Activated CD4-positive, alpha-beta T cell treated with anti-CD3 and anti-CD28 coated beads, Interleukin-2, Interleukin-6, amounts not matched to agents 100 ng/mL and 50 ng/mL, durations not matched to agents 16 hours and 8 hours (primary cell): ENCODE measurements at regions not wholly inside any gene's neighbourhood (a gene's known extent, or its start where the extent isn't known, plus 50 kb on each side); places are given as distances from the start of the nearest gene placed in this dataset.
A peak's percentile ranks its signal among the peaks of the same experiment; 100 is the strongest.

ENCODE experiments used
- DNase-seq: peaks from one replicate; pipeline ENCODE4 v3.0.0-alpha.2; 2020

DNA sequence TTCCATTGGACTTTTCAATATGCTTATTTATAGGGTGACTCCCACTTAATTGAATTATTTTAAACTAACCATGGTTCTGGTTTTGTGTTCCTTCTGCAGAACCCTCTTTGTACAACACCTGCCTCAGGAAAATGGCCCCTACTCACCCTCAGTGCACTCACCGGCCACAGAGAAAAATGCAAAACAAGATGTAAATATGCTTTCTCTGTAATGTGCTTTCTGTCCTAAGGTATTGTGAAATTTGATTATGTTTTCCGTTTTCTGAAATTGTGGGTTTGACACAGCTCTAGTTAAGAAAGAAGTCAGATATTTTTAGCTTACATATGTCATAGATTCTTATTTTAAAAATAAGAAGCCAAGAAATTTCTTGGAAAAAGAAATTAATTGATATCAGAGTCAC lies 357.7 kb upstream of the SMIM21 start:
- DNase-seq: no peak

DNA sequence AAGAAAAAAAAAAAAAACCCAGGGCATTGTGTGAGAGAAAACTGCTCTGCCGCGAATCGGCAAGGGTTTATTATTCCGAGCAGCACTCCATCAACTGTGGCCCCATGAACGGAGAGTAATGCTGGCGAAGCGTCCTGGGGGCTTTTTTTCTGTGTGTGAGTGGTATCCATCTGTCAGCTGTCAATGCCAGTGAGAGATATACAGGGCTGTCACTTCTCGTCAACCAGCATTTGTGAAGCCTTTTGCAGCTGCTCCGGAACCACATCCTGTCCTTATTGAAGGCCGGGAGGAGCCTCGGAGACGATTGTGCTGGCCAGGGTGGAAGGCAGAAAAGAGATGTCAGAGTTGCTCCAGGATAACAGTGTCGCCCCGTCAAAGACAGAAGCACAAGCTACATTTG lies 356.9 kb upstream of the SMIM21 start:
- no peak for DNase-seq

DNA sequence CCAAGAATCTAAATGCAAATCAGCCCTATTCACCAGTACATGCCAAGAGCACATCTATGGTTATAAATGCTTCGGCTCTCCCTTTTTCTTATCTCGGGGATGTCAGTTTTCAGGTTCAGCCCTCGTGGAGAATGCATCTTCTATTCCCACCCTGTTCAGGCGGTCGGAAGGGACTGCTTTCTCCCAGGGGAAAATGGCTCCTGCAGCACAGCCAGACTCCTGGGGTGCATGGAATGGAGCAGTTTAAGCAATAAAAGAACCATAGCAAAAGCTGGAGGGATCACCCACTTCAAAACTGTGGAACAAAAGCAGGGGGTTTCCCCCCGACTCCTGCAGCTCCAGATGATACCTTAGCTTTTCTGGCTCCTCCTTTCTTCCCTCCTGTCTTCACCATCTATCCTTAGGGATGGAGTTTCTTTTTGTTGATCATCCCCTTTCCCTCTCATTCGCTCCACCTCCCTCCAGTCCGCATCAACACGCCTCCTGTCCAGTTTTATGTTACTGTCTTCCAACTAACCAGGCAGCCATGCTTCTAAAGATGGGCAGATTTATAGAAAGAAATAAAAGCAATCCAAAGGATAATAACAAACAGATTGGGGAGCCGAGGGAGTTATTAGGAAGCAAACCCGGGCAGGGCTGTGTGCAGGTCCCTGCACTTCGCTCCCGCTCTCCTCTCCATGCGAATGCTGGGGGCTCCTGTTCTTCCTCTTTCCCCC lies 356.2 kb upstream of the SMIM21 start:
- no peak for DNase-seq

DNA sequence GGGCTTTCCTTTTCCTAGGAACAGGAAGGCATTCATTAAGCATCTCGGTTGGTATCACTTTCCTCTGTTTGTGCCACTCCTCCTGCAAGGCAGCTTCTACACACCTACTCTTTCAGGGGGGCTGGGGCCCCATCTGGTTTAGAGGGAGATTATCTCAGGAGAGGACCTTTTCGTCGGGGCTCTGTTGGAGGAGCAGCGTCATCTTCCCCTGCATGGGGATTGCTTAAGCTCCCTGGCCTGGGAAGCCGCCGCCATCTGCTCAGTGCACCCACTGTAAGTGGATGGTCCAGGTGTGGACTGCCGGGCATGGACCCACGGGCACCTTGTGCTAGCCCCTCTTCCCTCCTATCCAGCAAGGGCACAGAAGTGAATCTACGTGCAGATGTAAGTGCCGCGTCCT lies 355.3 kb upstream of the SMIM21 start:
- DNase-seq: no peak

DNA sequence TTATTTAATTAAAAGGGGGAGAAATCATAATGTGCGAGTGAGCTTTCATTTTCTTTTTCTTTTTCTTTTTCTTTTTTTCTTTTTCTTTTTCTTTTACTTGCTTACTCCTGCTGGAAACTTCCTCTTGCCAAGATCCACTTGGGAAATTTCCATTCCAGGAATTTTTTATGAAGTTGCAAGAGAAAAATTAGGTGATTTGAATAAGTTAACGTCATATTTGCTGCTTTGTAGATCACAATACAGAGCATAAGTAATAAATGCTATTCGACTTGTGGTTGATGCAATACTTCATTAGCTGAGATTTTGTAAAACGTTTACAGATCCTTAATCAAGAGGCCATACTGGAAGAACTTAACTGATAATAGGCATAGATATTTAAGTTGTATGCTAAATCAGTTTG lies 354.7 kb upstream of the SMIM21 start:
- DNase-seq: no peak

DNA sequence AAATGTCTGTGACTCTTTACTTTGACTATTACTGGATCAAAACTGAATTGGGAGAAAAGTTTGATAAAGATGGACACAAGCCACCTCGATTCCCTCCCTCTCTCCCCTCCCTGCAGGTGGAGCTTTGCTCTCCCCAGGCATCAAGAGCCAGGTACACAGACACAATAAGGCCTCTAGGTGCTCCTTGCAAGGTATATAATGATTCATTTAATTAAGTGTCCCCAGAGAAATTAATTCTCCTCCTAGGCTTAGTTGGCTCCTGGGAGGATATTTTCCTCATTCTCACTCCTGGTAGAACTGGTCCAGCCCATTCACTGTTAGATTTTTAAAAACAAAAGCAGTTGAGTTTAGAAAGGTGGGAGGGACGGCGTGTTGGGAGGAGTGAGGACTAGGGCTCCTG lies 352.4 kb upstream of the SMIM21 start:
- no peak for DNase-seq

DNA sequence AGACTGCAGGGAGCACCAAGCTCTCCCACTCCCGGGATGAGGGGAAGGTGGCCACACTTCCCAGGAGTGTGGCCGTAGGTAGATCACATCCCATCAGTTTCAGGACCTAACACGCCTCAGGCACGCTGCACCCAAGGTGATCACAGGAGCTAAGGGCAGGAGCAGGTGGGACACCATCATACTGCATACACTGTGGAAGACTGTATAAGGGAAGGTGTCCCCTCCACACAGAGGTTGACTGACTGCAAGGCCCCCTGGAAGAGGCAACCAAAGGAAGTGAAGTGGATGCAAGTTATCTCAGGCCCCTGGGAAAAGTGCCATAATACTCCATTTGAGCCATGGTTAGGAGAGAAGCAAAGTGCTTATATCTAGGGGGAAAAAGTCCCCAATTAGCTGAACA lies 351.9 kb upstream of the SMIM21 start:
- DNase-seq: no peak

DNA sequence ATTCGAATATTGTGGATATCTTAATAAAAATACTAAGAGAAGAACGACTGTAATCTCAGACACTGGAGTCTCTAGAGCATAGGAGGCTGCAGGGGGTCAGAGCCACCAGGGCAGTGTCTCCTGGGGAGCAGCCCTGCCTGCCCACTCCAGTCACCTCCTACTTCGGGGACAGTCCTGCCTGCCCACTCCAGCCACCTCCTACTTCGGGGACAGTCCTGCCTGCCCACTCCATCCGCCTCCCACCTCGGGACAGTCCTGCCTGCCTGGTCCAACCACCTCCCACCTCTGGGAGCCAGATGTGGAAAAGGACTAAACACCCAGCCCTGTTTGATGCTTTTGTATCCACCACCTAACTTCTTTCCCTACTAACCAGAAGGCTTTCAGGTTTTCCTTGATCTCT lies 350.1 kb upstream of the SMIM21 start:
- DNase-seq: no peak

DNA sequence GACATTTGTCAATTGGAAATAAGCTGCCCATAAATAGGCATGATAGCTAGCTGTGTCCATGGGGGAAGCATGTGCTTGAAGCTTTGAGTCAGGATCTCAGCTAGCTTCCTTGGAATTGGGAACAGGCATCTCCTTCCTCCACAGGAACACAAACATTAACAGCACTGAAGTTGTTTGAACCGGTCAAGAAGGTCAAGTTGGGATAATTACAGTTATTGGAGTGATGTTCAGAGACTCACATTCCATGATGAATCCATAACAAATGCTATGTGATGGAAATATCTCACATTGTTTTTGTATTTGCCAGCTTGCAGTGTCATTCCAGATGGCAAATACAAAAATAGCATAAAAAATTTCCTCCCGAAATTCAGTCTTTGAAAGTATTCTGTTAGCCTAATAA lies 347.6 kb upstream of the SMIM21 start:
- no peak for DNase-seq

DNA sequence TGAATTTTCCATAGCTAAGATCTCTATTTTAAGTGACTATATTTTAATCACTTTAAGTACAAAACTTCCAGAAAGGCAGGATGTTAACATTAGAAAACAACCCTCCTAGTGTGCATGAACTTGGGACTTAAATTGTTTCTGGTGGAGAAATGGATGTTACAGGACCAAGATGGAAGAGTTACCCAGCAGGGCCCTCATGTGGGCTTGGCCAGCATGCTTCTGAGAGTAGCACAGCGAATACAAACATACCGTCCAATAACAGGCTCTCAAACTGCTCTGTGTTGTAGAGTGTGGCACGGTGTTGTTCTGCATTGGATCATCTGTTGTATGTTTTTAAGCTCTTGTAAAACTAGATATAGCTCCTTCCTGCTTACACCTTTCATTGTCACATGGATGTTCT lies 346.1 kb upstream of the SMIM21 start:
- no peak for DNase-seq

DNA sequence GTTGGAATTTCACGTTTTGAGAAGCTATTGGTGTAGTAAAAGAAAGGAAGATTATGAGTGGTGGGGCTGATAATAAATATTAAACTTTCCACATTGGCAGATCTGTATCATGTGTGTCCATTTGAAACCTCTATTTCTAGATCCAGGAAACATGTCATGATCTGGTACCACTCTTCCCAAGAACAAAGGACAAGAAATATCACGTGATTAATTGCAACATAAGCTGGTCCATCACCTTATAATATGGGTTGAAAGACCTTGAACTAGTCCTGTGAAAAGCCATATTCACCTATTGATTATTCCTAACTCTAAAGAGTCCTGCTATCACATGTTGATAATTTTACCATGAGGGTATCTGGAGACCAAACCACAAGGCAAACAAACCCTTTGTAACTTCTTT lies 335.3 kb upstream of the SMIM21 start:
- DNase-seq: no peak

DNA sequence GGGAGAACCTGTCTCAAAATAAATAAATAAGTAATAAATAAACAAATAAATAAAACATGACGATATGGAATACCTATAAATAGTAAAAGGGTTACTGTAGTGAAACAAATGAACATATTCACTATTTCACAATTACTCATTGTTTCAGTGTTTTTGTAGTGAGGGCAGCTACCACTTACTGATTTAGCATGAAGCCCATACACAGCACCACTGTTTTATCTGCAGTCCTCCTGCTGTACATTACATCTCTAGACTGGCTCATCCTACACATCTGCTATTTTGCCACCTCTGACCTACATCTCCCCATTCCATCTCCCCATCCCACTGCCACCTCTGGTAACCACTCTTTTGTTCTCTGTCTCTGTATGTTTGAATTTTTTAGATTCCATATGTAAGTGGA lies 332.7 kb upstream of the SMIM21 start:
- DNase-seq: no peak

DNA sequence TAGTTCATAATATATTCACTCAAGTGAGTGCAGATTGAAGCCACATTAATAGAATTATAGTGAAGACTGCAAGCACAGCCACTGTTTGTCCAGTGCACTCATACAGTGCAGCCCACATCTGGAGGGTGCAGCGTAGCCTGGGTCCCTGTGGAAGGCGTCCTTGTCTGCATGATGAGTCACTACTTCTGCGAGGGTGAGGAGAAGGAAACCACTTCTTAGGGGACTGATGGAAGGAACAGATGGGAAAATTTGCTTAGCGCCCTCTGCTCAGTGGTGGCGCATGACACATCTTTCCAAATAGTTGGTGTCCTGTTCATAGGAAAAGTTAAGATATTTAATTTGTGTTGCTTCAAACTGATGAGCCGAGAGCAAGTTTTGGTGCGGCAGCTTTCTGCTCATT lies 330.4 kb upstream of the SMIM21 start:
- no peak for DNase-seq

DNA sequence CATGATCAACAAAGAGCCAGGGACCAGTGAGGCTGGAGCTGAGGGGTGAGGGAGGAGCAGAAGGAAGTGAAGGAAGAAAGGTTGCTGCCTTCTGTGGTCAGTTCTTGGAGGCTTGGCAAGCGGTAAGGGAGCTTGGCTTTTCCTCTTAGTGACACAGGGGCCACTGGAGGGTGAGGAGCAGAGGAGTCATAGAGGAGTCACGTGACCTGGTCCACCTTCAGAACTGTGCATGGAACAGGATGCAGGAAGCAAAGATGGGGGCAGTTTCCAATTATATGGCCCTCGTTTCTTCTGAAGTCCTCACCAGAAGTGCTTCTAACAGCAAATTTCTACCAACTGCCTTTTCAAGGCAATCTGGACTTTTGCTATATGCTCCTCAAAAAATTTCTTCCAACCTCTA lies 326.9 kb upstream of the SMIM21 start:
- DNase-seq: no peak

DNA sequence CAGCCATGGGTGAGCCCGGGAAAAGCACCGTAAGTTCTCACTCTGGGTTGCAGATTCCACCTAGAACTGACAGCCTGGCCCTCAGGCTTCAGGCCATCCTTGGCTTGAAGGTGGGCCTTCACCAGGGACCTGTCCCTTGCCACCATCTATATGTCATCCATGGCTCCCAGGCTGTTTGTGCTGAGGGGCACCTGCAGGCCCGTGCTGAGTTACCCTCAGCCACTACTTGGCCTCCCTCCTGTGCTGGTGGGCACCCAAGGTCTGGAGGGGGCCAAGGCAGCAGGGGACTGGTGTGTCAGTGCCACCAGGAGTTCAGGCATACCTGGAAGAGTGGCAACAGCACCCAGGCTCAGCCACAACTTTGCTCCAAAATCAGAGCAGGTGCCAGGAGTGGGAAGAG lies 326.2 kb upstream of the SMIM21 start:
- no peak for DNase-seq

DNA sequence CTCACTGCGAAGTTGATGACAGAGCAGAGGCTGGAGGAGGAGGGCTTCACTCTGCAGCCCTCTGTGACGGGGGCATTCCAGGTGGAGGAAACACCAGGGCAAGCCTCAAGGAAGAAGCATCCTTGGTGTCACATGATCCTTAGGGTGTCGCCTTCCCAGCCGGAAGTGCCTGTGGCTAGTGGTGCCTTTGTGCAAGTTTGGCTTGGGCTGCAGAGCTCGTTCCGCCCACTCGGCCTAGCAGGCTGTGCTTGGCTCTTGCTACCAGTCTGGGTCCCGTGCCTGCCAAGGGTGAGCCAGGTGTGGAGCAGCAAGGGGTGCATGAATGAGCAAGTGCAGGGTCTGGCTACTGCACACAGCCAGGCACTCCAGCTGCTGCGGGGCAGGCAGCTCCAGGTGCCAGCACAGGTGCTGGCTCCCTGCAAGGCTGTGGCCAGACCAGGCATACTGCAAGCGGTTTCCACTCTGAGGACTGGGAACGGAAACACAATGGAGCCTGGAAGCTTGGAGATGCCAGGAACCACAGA lies 325.3 kb upstream of the SMIM21 start:
- DNase-seq: no peak

DNA sequence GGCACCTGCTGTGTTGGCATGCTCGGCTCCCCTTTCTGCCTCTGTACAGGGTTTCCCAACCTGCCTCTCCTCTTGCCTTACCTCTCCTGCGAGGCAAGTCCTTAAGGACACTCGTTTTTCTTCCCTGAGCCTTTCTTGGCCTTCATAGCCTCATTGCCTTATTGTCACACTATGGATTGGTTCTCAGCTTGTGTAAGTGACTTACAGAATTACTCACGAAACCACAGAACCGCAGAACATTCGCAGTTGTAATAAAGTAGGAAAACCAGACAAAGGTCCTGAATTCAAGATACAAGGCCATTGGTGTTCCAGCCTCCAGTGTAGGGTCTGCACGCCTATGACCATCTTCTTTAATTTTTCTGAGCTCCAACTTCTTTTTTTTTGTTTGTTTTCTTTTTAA lies 317.6 kb upstream of the SMIM21 start:
- no peak for DNase-seq

DNA sequence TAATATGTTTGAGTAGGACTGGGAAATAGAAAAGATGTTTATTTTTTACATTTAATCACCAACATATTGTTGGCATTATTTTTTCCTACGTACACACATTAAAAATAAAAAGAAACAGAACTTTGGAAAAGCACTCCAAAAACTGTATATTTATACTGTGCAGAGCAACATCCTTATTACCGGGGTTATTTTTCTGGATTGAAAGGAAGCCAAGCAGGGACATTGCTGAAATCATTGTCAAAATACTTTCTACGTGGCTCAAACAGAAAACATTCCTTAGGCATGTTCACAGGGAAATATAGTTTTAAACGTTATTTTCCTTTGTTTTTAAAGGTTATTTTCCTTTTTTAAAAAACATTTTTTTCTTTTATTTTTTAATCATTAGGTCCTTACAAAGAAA lies 315.0 kb upstream of the SMIM21 start:
- no peak for DNase-seq

DNA sequence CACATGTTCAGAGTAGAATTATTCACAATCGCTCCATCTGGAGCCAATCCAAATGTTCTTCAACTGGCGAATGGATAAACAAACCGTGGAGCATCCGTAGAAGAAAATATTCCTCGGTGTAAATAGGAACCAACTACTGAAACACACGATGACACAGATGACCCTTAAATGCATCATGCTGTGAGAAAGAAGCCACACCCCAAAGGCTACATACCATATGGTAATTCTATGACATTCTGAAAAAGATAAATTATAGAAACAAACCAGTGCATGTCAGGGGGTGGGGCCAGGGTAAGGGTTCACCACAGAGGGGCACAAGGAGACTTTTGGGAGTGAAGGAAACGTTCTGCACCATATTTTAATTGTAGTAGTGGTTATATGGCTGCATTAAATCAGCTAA lies 312.2 kb upstream of the SMIM21 start:
- DNase-seq: no peak

DNA sequence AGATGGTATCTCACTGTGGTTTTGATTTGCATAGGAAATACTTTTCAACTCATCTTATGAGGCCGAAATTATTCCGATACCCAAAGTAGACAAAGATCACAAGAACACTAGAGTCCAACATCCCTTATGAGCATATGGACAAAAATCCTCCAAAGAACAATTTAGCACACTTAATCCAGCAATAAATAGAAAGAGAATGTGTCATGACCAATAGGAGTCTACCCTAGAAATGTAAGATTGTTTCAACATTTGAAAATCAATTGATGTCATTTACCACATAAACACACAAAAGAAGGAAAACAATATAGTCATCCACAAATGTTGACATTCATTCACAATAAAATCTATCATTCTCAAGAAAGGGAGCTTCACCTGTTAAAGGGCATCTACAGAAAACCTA lies 307.8 kb upstream of the SMIM21 start:
- DNase-seq: no peak

DNA sequence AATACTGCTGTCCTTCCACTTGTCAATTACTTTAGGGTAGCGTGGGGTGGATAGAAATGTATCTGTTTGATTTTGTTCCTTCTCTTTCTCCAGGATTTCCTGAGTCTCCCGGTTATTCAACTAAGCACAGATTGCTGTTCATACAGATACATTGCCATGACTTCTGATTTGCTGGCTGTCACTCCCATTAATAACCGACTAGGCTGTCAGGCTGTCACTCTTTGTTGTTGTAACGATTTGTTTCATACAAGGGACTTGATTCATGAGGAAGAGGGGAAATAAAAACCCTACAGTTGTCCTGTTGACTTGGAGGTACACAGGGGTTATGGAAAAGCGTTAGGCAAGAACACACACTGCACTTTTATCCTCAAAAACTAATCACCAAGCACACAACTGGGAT lies 302.7 kb upstream of the SMIM21 start:
- no peak for DNase-seq

DNA sequence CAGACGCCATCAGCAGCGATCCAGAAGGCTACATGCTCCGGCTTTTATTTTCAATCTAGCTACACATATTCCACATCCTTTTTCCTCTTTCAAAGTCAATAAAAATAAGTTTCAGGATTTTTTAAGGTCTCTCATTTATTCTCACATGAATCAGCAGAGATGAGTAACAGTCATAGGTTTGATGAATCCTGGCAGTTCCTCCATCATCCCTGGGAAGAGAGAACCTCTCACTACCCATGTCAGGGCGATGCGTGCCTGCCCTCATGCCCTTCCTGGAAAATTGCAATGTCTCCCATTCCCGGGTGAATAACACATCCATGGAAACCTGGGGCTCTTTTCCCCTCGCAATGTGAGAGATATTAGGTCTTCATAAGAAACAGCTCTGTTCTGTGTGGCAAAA lies 301.1 kb upstream of the SMIM21 start:
- DNase-seq: no peak

DNA sequence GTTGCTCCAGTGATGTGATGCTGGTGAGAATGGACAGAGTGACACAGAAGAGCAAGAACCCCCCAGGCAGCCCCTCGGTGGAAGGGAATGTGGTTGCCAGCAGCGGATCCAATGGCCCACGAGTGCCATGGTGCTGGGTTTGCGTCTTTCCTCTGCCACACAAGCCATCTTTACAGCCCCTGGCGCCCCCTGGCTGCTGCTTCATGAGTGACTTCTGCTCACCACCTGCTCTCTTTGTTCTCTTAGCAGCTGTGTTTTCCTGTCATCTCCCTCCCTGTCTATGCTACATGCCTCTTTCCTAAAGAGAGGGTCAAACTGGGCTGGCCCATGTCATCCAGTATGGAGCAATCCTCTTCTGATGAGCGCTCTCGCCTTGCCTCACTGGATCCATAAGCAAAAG lies 300.0 kb upstream of the SMIM21 start:
- DNase-seq: peak; percentile 47

DNA sequence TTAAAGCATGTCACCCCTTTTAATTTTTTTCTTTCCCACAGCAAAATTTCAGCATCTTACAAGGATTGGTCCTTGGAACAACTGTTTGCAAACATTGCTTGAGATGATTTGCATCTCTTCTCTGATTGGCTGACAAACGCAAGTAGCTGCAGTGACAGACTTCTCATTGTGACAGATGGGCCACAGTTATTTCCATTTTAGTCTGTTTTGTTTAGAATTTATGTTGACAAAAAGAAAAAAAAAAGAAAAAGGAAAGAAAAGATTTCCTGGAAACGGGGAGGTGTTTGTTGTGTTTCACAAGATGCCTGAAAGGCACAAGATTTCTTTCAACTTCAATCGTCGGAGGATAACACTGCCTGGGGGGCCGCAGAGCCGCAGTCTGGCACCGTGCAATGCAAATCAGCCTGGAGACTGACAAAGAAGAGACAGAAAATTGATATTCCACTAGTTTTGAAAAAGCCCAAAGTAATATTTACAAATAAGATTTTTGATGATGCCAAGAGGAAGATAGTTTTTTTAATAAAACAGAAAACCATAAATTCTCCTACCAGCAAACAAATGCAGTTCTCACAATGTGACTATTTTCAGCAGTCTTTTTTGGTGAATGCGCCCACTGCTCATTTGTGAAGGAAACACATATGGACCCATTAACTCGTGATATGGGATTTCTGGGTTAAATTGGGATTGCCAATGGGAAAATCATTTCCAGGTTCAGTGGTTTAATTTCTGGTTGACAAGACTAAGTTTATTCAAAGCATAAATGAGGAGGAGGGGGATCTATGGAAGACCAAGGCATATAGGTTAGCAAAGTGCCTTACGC lies 296.2 kb upstream of the SMIM21 start:
- no peak for DNase-seq

DNA sequence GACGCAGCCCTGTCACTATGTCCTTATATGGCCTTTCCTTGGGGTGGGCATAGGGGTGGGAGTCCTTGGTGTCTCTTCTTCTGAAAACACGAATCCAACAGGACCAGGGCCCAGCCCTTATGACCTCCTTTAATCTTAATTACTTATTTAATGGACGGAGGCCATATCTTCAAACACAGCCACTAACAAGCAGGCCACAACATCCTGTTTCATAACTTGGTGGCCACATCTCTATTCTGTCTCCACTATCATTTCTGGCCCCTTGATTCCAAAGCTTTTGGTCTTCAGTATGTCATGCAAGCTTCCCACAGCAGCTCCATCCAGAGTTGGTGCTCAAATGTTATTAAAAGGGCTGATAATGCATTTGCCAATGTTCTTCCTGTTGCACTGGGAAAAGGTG lies 287.3 kb upstream of the SMIM21 start:
- DNase-seq: no peak
